Smooth muscle cell (in vitro differentiated cells): ENCODE measurements at regions not wholly inside any gene's neighbourhood (a gene's known extent, or its start where the extent isn't known, plus 50 kb on each side); places are given as distances from the start of the nearest gene placed in this dataset.
"Not testable (repeated sequence)": the region's sequence is repeated elsewhere in the genome, so short reads cannot be mapped to it uniquely, and the experiment has no call there.

ENCODE experiments used
- DNase-seq: peaks from one replicate; lab custom pipeline; 2025; ENCODE audit not compliant: unreplicated experiment; lab: John Stamatoyannopoulos, UW
- H2AFZ ChIP-seq: fragments of 200-600 bp; sonication (generic); 2 replicates; pipeline ENCODE4 v1.6.0; 2016; ENCODE audit warnings: antibody characterized with exemption, low read depth, mild to moderate bottlenecking
- H3F3A ChIP-seq: fragments of 200-600 bp; sonication (generic); 2 replicates; pipeline ENCODE4 v1.6.0; 2017; ENCODE audit warnings: antibody characterized with exemption, low read depth
- H3K27ac ChIP-seq: fragments of 200-600 bp; sonication (generic); 2 replicates; pipeline ENCODE4 v1.5.1; 2016; ENCODE audit warnings: low read depth, mild to moderate bottlenecking
- H3K27me3 ChIP-seq: fragments of 200-600 bp; sonication (generic); 2 replicates; pipeline ENCODE4 v1.6.1; 2016; ENCODE audit warnings: low read depth, mild to moderate bottlenecking
- H3K36me3 ChIP-seq: fragments of 200-600 bp; sonication (generic); 2 replicates; pipeline ENCODE4 v1.5.1; 2016; ENCODE audit warnings: low read depth
- H3K4me1 ChIP-seq: fragments of 200-600 bp; sonication (generic); 2 replicates; pipeline ENCODE4 v1.5.1; 2016; ENCODE audit warnings: low read depth
- H3K4me2 ChIP-seq: fragments of 200-600 bp; sonication (generic); 2 replicates; pipeline ENCODE4 v1.6.0; 2016; ENCODE audit warnings: mild to moderate bottlenecking
- H3K4me3 ChIP-seq: fragments of 200-600 bp; sonication (generic); 2 replicates; pipeline ENCODE4 v1.5.1; 2016; ENCODE audit warnings: mild to moderate bottlenecking
- H3K79me2 ChIP-seq: fragments of 200-600 bp; sonication (generic); 2 replicates; pipeline ENCODE4 v1.6.0; 2016; ENCODE audit warnings: low read depth, mild to moderate bottlenecking
- H3K9ac ChIP-seq: fragments of 200-600 bp; sonication (generic); 2 replicates; pipeline ENCODE4 v1.6.0; 2016; ENCODE audit warnings: low read depth
- H3K9me3 ChIP-seq: fragments of 200-600 bp; sonication (generic); replicated peaks from 2 replicates; pipeline ENCODE4 v1.5.1; 2016; ENCODE audit warnings: low read depth
- H4K20me1 ChIP-seq: fragments of 200-600 bp; sonication (generic); 2 replicates; pipeline ENCODE4 v1.6.0; 2016; ENCODE audit warnings: low read depth
- CTCF ChIP-seq: fragments of 200-600 bp; sonication (generic); IDR thresholded peaks from 2 replicates; pipeline ENCODE4 v1.5.1; 2017; ENCODE audit warnings: borderline replicate concordance, mild to moderate bottlenecking, antibody characterized with exemption; ENCODE audit not compliant: insufficient read depth, poor library complexity, severe bottlenecking
- WGBS: methylation state at CpG from one replicate; pipeline ENCODE4 v1.1.7; 2016; ENCODE audit warnings: low lambda C conversion rate; 5-methylcytosine and 5-hydroxymethylcytosine counted together

- H3K4me3 ChIP-seq, result no peak overlapping the region
- H3K36me3 ChIP-seq, result no peaks in the 10 kb centered on the region
- H3K9ac ChIP-seq, result no peak overlapping the region
- H3K79me2 ChIP-seq, result no peaks in the 10 kb centered on the region
- H3F3A ChIP-seq, result no peaks in the 10 kb centered on the region
- H3K9me3 ChIP-seq, result no peaks in the 10 kb centered on the region
- H3K27me3 ChIP-seq, result no peaks in the 10 kb centered on the region
- H3K4me2 ChIP-seq, result no peak overlapping the region
- H3K27ac ChIP-seq, result no peak overlapping the region
- TF ChIP-seq CTCF, result no peak
- no peaks in the 10 kb centered on the region for H3K4me1 ChIP-seq
- no peak overlapping the region for H2AFZ ChIP-seq
- H4K20me1 ChIP-seq, result no peaks in the 10 kb centered on the region
- no peak for DNase-seq
- WGBS, result 94% methylated on average over 5 of the region's 5 CpGs
These were observed 309.8 kb upstream of the LRRC3B start for GRCh38 chr3:26312816-26313215.

- H3K4me2 ChIP-seq, result no peak overlapping the region
- no peak overlapping the region for H3K9ac ChIP-seq
- no peaks in the 10 kb centered on the region for H4K20me1 ChIP-seq
- H3K36me3 ChIP-seq, result no peaks in the 10 kb centered on the region
- no peaks in the 10 kb centered on the region for H3K27me3 ChIP-seq
- H3F3A ChIP-seq, result no peaks in the 10 kb centered on the region
- TF ChIP-seq CTCF, result no peak
- H3K4me3 ChIP-seq, result no peak overlapping the region
- H2AFZ ChIP-seq, result no peak overlapping the region
- no peak overlapping the region for H3K27ac ChIP-seq
- H3K9me3 ChIP-seq, result no peaks in the 10 kb centered on the region
- DNase-seq, result no peak
- H3K4me1 ChIP-seq, result no peaks in the 10 kb centered on the region
- H3K79me2 ChIP-seq, result no peaks in the 10 kb centered on the region
These were observed 306.1 kb upstream of the LRRC3B start for GRCh38 chr3:26316472-26316871.

- H3K79me2 ChIP-seq, H2AFZ ChIP-seq, DNase-seq, H3K4me2 ChIP-seq, H3K36me3 ChIP-seq, H3K9ac ChIP-seq, H3K27ac ChIP-seq, H3K9me3 ChIP-seq, H3F3A ChIP-seq, H3K4me1 ChIP-seq, H4K20me1 ChIP-seq, H3K4me3 ChIP-seq, H3K27me3 ChIP-seq: not testable (repeated sequence)
- WGBS, result 77% methylated on average over 6 of the region's 6 CpGs
These were observed 298.8 kb upstream of the LRRC3B start for GRCh38 chr3:26323741-26324140.

- WGBS, result 88% methylated on average over 3 of the region's 3 CpGs
- Histone ChIP-seq H3K9ac (no peak overlapping the region), H3K9me3 (no peaks in the 10 kb centered on the region), H3K36me3 (no peaks in the 10 kb centered on the region), H4K20me1 (no peaks in the 10 kb centered on the region), H3F3A (no peaks in the 10 kb centered on the region), H3K79me2 (no peaks in the 10 kb centered on the region), H3K27ac (no peak overlapping the region), H3K4me1 (no peaks in the 10 kb centered on the region), H3K4me2 (no peak overlapping the region), H3K4me3 (no peak overlapping the region), H3K27me3 (no peaks in the 10 kb centered on the region), H2AFZ (no peak overlapping the region)
- TF ChIP-seq CTCF, result no peak
- DNase-seq, result no peak
These were observed 282.6 kb upstream of the LRRC3B start for GRCh38 chr3:26340001-26340400.
